ENCODE measurements at regions not wholly inside any gene's neighbourhood (a gene's known extent, or its start where the extent isn't known, plus 50 kb on each side); places are given as distances from the start of the nearest gene placed in this dataset.
"Not testable (repeated sequence)": the region's sequence is repeated elsewhere in the genome, so short reads cannot be mapped to it uniquely, and the experiment has no call there.

DNA sequence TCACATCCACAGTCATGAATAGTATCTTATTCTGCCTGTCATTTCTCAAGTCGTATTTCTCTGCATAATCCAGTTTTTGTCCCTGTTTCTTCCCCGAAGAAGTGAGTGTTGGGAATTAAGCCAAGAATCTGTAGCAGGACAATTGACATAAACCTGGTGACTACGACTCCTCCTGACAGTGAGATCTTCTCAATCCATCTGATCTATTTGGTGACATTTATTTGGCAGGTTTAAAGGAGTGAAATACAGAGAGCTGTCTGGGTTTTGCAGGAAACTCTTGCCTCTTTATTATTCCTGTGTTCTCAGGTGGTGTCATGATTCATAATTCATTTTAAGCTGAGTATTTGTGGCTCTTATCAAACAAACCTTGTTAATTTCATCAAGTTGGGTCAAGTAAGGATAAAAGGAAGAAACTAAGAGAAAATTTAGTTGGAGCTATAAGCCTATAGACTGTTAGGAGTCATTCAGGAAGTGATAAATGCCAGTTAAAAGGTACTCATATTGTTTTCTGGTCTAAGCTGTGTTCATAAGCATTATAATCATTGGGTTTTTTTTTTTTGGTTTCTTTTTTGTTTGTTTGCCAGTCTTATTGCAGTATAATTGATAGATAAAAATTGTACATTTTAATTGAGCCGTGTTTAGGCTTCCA, 95.9 kb upstream of the PCSK1 start:
- DNase-seq (ENCODE audit: low read depth), result no peak

DNA sequence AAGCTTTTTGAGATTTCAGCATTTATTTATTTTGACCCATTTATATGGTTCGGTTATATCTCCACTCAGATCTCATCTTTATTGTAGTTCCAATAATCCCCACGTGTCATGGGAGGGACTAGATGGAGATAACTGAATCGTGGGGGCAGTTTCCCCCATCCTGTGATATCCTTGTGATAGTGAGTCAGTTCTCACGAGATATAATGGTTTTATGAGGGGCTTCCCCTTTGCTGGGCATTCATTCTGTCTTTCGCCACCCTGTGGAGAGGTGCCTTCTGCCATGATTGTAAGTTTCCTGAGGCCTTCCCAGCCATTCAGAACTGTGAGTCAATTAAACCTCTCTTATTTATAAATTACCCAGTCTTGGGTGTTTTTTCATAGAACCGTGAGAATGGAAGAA, 96.5 kb upstream of the PCSK1 start:
- no peak for DNase-seq (ENCODE audit: low read depth)

DNA sequence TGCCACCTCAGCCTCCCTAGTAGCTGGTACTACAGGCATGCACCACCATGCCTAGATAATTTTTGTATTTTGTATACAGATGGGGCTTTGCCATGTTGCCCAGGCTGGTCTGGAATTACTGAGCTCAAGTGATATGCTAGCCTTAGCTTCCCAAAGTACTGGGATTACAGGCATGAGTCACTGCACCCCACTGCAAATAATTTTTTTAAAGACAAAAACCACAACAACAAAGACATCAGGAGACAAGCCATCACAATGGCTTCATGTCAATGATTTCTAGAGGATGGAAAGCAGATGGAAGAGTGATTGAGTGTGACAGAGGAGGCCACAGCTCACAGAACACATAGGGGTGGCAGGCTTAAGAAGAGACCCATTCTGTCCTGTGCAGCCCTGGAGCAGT, 97.9 kb upstream of the PCSK1 start:
- peak; percentile 38 for DNase-seq (ENCODE audit: low read depth)

DNA sequence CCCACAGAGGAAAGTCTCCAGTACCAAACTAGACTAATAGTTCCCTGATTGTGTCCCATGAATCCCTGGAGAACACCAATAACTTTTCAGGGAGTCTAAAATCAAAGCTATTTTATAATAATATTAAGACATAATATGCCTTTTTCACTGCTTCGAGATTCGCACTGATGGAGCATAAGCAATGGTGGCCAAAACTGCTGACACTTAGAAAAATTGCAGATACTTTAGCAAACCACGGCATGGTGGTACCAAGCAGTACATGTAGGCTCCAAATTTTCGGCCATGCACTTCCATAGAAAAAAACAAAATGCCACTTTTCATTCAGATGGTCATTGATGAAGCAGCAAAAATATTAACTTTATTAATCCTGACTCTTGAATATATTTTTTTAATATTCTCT, 100.3 kb upstream of the PCSK1 start:
- DNase-seq (ENCODE audit: low read depth), result no peak

DNA sequence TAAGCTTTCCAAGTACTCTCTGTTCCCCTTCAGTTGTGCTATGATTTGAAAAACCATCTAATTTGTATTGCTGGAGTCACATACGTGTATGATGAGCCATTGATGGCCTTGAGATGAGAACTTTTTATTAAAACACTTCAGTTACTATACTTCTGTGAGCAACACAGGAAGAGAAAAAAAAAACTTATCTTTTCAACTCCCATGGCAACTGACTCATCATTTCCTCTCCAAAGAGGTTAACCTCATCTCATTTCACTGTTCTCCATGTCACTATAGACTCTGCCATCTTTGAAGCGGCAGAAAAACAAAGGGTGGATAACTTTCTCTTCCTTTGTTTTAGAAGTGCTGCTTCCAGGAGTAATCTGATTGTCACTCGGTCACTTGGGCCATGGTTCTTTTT, 104.3 kb upstream of the PCSK1 start:
- DNase-seq (ENCODE audit: low read depth), result peak; percentile 30

DNA sequence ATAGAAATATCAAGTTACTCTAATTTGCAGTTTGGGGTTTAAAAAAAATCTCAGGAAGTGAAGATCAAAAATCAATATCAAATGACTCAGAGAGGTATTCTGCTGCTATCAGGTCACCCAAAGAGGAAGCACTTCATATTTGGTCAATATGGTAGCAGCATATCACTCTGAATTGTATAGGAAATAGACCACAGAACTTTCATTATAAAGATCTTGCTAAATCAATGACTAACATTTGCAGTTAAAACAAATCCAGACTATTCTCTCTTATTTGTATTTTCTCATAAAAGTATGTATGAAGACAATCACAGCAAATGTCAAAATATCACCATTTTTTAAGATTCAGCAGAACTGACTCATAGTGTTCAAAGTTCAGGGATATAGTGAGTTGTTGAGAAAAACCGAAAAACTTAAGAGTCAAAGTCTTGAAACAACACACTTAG, 105.8 kb upstream of the PCSK1 start:
- DNase-seq (ENCODE audit: low read depth), result no peak

DNA sequence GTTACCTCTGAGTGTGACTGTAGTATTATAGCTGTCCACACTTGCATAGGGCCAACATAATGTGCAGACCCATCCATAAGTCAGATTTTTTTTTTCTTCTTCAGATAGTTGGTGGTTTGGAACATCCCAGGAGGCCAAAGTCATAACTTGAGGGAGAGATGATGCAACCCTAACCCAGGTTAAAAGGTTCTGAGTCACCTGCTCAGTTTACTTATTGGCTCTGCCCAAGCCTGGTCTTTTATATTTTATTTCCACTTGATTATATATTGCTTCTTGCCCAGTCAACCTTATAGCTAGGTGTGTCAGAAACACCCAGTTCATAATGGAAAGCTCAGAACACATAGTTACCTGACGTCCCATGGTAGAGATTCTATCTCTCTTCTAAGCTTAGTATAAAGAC, 113.1 kb upstream of the PCSK1 start:
- DNase-seq (ENCODE audit: low read depth), result no peak

DNA sequence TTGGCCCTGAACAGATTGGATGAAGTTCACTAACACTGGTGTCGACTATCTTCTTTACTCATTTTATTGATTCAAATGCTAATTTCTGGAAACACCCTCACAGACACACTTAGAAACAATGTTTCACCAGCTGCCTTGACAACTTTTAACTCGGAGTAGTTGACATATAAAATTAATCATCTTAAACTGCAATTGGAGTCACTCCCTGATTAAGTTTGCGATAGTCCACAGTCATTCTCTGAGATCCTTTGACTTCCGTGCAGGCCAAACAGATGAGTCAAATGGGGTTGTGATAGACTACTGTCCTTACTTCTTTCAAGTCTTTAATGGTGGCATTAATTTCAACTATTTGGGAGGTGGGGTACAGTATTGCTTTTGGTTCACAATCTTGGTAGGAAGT, 114.4 kb upstream of the PCSK1 start:
- DNase-seq (ENCODE audit: low read depth), result no peak

DNA sequence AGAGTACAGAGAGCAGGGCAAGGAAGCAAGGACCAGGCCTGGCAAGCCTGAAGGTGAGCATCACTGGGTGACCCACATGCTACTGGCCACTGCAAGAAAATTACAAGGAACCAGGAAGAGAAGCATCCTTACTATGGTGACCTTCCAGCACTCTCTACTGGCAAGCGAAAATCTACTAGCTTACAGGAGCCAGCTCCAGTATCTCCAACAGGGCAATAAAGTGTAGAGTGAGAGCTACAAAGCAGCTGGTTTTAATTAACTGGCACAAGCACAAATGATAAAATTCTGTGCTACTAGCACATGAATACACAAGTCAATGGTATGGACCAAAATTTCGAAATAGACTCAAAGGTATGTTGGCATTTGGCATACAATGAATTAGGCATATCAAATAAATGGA, 113.3 kb upstream of the CAST start:
- no peak for DNase-seq (ENCODE audit: low read depth)

DNA sequence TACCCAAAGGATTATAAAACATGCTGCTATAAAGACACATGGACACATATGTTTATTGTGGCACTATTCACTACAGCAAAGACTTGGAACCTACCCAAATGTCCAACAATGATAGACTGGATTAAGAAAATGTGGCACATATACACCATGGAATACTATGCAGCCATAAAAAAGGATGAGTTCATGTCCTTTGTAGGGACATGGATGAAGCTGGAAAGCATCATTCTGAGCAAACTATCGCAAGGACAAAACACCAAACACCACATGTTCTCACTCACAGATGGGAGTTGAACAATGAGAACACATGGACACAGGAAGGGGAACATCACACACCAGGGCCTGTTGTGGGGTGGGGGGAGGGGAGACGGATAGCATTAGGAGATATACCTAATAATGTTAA, 101.3 kb upstream of the CAST start:
- DNase-seq (ENCODE audit: low read depth), result not testable (repeated sequence)

DNA sequence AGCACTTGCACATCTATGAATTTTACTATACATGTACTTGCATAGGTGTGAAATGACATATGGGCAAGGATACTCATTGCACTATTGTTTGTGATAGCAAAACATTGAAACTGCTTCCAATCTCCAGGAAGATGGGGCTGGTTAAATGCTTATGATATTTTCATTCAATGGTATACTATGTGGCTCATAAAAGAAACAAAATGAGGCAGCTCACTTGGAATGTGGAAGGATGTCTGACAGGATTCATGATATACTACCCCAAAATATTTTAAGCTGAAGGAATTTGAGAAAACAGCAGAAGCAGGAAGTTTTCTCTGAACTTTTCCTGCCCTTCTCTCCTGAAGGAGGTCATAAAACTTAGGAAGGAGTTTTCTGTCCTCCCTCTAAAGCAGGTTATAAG, 99.6 kb upstream of the CAST start:
- DNase-seq (ENCODE audit: low read depth), result peak; percentile 14

DNA sequence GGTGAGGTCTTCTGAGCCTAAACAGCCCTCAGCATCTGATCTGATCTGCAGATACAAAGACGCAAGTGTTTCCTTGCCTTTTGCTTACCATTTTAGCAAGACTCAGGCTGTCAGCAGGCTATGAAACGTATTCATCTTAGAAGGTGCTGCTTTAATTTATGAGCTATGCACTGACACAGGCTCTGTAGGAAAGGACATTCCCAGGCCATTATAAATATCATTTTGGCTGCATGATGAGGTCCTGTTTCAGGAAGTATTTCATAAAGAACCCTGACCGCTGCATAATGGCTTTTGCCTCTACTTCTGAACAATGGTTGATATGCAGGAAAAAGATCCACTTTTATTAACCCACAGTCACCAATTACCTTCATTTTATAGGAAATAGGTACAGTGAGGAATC, 98.4 kb upstream of the CAST start:
- DNase-seq (ENCODE audit: low read depth), result no peak

DNA sequence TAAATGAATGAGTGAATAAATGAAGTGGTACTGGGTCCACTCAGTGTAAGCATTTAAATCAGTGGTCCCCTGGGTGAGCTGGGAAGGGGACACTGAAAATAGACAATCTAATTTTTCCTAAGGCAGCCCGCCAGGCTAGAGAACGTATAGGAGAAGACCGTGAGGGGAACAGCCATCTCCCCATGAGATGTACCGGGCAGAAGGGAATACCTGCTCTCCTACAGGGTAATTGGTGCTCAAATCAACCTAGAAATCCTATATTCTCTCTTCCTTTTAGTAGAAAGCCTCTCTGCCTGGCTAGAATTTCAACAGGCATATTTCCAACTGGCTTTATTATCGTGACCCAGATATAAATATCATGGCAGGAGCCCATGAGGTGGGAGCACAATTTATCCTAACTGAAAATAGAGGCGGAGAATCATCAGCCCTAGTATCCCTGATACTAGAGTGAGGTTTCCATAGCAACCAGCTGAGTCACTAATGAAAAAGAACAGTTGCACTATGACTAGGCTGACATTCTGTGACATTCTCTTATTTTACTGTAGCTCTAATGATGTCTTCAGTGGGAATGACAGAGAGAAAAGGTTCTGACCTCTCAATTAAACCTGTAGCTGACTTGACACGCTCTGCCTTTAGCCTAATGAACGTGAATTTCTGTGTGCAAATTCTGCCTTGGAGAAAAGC, 96.5 kb upstream of the CAST start:
- DNase-seq (ENCODE audit: low read depth), result peak; percentile 76

DNA sequence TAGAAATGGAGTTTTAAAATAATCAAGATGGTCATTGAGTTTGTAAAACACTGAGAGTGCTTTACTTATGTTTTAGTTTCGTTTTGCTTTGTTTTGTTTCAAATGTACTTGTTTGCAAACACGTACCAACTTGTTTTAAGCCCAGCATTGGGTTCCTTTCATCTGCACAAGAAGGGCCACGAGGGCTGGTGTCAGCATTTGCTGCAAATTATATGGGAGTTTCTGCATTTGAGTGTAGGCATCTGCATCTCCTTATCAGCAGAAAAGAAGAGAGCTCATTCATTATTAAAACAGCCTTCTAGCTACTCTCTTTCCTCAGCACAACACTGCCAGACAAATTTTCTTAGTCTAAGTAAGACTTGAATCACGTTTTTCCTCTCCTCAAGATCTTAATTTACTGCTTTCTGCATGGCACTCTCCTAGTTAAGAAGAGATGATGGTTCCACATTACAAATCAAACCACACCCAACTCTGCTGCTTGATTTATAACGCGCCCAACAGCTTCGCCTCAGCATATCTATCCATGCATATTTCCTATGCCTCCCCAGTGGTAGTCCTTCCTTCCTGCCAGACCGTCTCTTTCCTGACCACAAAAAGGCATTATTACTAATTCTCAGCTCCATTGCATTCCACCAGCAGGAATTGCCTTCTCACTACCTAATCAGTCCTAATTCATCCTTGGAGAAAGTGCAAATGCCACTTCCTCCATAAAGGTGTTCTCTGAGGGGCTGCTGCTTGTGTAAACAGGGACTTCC, 95.2 kb upstream of the CAST start:
- DNase-seq (ENCODE audit: low read depth), result peak; percentile 11

DNA sequence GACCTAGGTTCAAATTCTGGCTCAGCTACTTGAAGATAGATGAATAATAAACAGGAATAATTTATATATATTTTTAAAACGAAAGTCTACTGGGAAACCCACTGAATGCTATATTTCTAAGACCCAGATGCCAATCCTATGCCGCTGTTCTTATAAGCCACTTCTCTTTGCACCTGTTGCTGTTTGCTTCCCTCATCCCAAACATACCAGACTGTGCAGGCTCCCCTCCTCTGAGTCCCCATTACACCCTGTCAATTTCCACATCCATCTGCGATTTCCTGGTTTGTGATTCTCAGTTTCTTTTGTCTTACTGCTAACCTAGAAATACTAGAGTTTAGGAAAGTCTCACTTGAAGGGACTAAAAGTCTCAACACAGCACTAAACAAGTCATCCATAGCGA, 92.8 kb upstream of the CAST start:
- peak; percentile 13 for DNase-seq (ENCODE audit: low read depth)

DNA sequence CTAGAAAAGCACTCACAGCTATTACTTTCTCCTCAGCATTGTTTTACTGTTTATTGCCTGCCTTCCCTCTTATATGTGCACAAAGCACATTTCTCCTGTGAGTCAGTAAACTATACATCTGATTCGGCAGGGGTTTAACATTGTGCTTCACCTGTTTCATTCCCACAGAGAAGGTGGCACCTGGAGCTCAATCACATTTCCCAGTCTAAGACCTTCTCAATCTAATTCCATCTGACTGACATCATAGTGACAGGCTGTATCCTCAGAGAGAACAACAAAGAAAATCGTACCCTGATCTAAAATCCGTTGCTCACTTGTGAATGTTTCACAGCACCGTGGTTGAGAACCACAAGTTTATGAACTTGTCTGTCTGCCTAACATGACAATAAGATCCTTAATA, 92.4 kb upstream of the CAST start:
- DNase-seq (ENCODE audit: low read depth), result no peak

DNA sequence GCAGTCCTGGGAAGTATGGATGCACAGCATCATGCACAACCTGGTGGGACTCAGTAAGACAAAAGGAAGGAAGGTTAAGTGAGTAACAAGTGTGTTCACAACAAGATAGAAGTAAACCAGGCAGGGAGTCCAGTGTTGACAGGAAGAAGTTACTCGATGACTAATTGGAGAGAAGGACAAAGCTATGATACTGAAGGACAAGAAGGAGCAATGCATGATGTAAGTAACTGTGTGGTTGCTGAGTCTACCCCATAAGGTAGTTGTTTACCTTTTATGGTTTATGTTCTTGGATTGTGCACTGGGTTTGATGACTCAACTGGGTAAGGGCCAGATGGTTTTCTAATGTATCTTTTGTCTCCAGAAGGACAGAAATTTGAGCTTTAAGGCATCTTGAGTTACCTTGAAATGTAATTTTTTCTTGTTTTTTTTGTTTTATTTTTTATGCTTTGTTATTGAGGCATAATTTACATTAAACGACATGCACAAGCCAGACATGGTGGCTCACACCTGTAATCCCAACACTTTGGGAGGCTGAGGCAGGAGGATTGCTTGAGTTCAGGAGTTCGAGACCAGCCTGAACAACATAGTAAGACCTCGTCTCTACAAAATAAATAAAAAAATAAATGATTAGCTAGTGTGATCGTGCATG, 89.2 kb upstream of the CAST start:
- peak; percentile 13 for DNase-seq (ENCODE audit: low read depth)

DNA sequence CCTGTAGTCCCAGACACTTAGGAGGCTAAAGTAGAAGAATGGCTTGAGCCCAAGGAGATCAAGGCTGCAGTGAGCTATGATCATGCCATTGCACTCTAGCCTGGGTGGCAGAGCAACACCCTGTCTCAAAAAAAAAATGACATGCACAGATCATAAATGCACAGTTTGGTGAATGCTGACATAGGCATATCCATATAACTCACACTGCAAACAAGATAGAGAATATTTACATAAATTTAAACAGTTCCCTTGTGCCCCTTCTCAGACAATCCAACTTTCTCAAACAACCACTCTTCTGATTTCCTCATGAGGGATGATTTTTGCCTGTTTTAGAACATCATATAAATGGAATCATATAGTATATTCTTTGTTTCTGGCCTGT, 88.7 kb upstream of the CAST start:
- no peak for DNase-seq (ENCODE audit: low read depth)

DNA sequence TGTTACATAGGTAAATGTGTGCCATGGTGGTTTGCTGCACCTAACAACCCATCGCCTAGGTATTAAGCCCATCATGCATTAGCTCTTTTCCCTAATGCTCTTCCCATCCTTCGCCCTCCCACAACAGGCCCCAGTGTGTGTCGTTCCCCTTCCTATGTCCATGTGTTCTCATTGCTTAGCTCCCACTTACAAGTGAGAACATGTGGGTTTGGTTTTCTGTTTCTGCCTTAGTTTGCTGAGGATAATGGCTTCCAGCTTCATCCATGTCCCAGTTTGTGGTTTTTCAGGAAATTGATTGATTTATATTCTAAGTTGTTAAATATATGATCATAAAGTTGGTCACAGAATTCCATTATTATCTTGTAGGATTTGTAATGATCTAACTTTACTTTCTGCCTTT, 85.3 kb upstream of the CAST start:
- no peak for DNase-seq (ENCODE audit: low read depth)

DNA sequence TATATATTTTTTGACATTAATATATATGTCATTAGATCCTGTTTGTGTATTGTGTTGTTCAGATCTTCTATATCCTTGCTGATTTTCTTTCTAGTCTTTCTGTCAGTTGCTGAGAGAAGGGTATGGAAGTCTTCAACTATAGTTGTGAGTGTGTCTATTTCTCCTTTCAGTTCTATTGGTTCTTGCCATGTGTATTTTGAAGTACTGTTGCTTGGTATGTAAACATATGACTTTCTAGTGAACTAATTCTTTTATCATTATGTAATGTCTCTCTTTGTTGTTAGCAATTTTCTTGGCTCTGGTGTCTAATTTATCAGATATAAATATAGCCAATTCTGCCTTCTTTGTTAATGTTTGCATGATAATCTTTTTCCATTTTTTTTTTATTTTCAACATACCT, 84.3 kb upstream of the CAST start:
- no peak for DNase-seq (ENCODE audit: low read depth)

DNA sequence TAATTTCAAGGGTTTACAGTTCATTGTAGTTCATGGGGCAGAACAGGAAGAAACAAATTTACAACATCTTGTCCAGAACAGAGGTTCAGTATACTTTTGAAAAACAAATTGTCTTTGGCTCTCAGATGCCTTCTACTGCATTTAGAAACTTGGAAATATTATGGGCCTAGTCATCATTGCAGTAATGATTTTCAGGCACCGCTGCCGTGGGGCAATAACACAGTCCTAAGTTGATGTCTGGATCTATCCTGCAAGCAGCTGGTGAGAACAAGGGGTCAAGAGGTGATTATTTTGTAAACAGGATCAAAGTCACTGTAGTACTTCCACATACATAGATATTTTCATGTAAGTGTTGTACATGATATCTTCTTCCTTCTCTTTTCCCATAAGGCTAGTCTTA, 82.5 kb upstream of the CAST start:
- no peak for DNase-seq (ENCODE audit: low read depth)

DNA sequence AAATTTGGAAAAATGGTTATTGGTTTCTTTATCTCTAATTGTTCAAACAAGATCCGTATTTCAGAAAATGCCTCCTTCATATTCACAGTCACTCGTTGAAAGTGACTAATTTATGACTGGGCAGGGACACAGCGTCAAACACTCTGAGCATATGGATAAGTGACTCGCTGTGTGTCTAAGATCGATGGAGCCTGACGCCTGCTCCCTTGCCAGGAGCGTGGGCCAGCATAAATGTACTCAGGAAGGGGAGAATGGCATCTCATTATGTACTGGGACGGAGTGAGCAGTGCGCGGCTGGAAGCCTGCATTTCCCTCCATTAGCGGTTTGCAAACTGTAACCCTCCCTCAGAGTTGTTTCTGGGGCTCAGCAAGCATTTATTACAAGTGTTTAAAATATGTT, 79.8 kb upstream of the CAST start:
- DNase-seq (ENCODE audit: low read depth), result no peak

Data from myocyte (in vitro differentiated cells).